MCF 10A (cell line): ENCODE measurements at regions not wholly inside any gene's neighbourhood (a gene's known extent, or its start where the extent isn't known, plus 50 kb on each side); places are given as distances from the start of the nearest gene placed in this dataset.

Experiments used
- BruUV-seq: library from RNA; stranded (reverse); fragments of 400-500 nt; replicated peaks from 2 replicates; lab custom pipeline; 2021; lab: Mats Ljungman, UMichigan
- CTCF ChIA-PET: fragments of 300-600 bp; sonication (Branson Sonifier 250); formaldehyde crosslinking; extraction: SDS; loops from one replicate; lab custom pipeline; 2021; ENCODE audit warnings: antibody characterized with exemption, inconsistent platforms; lab: Yijun Ruan, JAX
- POLR2A ChIA-PET: fragments of 300-600, 350-650 bp; sonication (Branson Sonifier 250); formaldehyde crosslinking; extraction: SDS; loops from one replicate; lab custom pipeline; 2020; ENCODE audit warnings: antibody characterized with exemption, inconsistent platforms; lab: Yijun Ruan, JAX
- DNase-seq: peaks from one replicate; pipeline ENCODE4 v3.0.0-alpha.2; 2018; ENCODE audit not compliant: unreplicated experiment
- H3K27ac Mint-ChIP-seq: one replicate; pipeline ENCODE4 v1.8.0; 2022; ENCODE audit warnings: mild to moderate bottlenecking, low read depth, mixed read lengths; ENCODE audit not compliant: unreplicated experiment
- H3K27me3 Mint-ChIP-seq: one replicate; pipeline ENCODE4 v1.8.0; 2022; ENCODE audit warnings: mixed read lengths; ENCODE audit not compliant: insufficient read depth, unreplicated experiment
- H3K36me3 Mint-ChIP-seq: one replicate; pipeline ENCODE4 v1.8.0; 2022; ENCODE audit warnings: mild to moderate bottlenecking, moderate library complexity, mixed read lengths; ENCODE audit not compliant: insufficient read depth, unreplicated experiment
- H3K4me1 Mint-ChIP-seq: one replicate; pipeline ENCODE4 v1.8.0; 2022; ENCODE audit warnings: mixed read lengths; ENCODE audit not compliant: insufficient read depth, unreplicated experiment
- H3K4me3 Mint-ChIP-seq: one replicate; pipeline ENCODE4 v1.8.0; 2022; ENCODE audit warnings: mild to moderate bottlenecking, moderate library complexity, mixed read lengths; ENCODE audit not compliant: unreplicated experiment
- H3K9me3 Mint-ChIP-seq: one replicate; pipeline ENCODE4 v1.8.0; 2022; ENCODE audit warnings: mixed read lengths; ENCODE audit not compliant: unreplicated experiment
- CTCF ChIP-seq: fragments of 200-600 bp; IDR thresholded peaks from one replicate; pipeline ENCODE4 v1.8.0; 2022; ENCODE audit warnings: antibody characterized with exemption, mild to moderate bottlenecking; ENCODE audit not compliant: unreplicated experiment
- intact Hi-C: fragments of 100-400 bp; cut with micrococcal nuclease; formaldehyde crosslinking; loops from 2 replicates; pipeline ENCODE4 v1.14.1; 2022

- no peak overlapping the region for H3K4me3 Mint-ChIP-seq
- no peak overlapping the region for H3K27ac Mint-ChIP-seq
- H3K9me3 Mint-ChIP-seq: peaks cover 7% of the 10 kb centered on the region
- H3K36me3 Mint-ChIP-seq: no peaks in the 10 kb centered on the region
- CTCF ChIA-PET: no interaction called here
- no peaks in the 10 kb centered on the region for H3K27me3 Mint-ChIP-seq
- H3K4me1 Mint-ChIP-seq: no peaks in the 10 kb centered on the region
- intact Hi-C loops: no loop called here
- no peak for DNase-seq
- no TSS peak for BruUV-seq
- POLR2A ChIA-PET: interaction anchor here (1.7 kb wide), 1 partner anchor 19 kb away, joined by 4 read pairs; no protein-coding TSS in a partner anchor
- no peak for TF ChIP-seq CTCF
Observed at GRCh38 chr18:22074282-22075070, 94.9 kb upstream of the GATA6 start.

GRCh38 chr18:22080035-22080434, 89.4 kb upstream of the GATA6 start:
- no TSS peak for BruUV-seq
- intact Hi-C loops: no loop called here
- Mint-ChIP-seq H3K27me3 (no peaks in the 10 kb centered on the region), H3K27ac (no peak overlapping the region), H3K9me3 (peaks cover 7% of the 10 kb centered on the region), H3K4me3 (no peak overlapping the region), H3K36me3 (no peaks in the 10 kb centered on the region), H3K4me1 (no peaks in the 10 kb centered on the region)
- no peak for DNase-seq
- POLR2A ChIA-PET: no interaction called here
- no peak for TF ChIP-seq CTCF
- CTCF ChIA-PET: interaction anchor here (0.5 to 0.7 kb wide), 2 partner anchors 40 to 126 kb away, joined by 3 read pairs; no protein-coding TSS in a partner anchor

GRCh38 chr18:22082408-22082807, 87.0 kb upstream of the GATA6 start:
- CTCF ChIA-PET: no interaction called here
- no peak for TF ChIP-seq CTCF
- POLR2A ChIA-PET: interaction anchor here (0.6 kb wide), 1 partner anchor 770 kb away, joined by 3 read pairs; no protein-coding TSS in a partner anchor
- Mint-ChIP-seq H3K27me3 (no peaks in the 10 kb centered on the region), H3K9me3 (peaks cover 7% of the 10 kb centered on the region), H3K4me3 (no peak overlapping the region), H3K36me3 (no peaks in the 10 kb centered on the region), H3K4me1 (no peaks in the 10 kb centered on the region), H3K27ac (no peak overlapping the region)
- no peak for DNase-seq
- intact Hi-C loops: no loop called here
- BruUV-seq: no TSS peak

GRCh38 chr18:22084547-22084946, 84.8 kb upstream of the GATA6 start:
- H3K27ac Mint-ChIP-seq: no peak overlapping the region
- no peak overlapping the region for H3K4me3 Mint-ChIP-seq
- peaks cover 8% of the 10 kb centered on the region for H3K4me1 Mint-ChIP-seq
- ChIA-PET CTCF (no interaction called here), POLR2A (no interaction called here)
- H3K9me3 Mint-ChIP-seq: no peaks in the 10 kb centered on the region
- no peak for DNase-seq
- intact Hi-C loops: no loop called here
- no TSS peak for BruUV-seq
- no peaks in the 10 kb centered on the region for H3K27me3 Mint-ChIP-seq
- no peak for TF ChIP-seq CTCF
- H3K36me3 Mint-ChIP-seq: no peaks in the 10 kb centered on the region
